ENCODE measurements at regions not wholly inside any gene's neighbourhood (a gene's known extent, or its start where the extent isn't known, plus 50 kb on each side); places are given as distances from the start of the nearest gene placed in this dataset.

DNA sequence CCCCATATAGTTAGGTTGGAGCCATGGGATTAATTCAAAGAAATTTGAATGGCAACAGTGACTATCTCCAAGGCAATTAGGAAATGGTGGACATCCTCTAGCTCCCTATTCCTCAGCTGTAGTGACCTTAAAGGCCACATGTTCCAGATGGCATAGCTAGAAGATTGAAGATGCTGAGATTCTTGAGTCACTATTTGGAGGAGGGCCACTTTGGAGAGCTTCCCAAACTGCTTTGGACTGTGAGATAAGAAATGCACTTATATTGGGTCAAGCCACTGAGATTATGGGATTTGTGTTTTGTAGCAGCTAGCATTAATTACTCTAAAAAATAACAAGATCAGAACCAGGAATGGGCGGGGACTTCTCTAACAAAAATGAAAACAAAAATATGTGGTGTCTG lies 636.2 kb upstream of the CCNG1 start:
- TF ChIP-seq EZH2 (IDR thresholded peaks at IDR 0.05; ENCODE audit: low read length, missing control alignments) (no peak), CTCF (conservative IDR thresholded peaks at IDR 0.05 in 1 of 2, IDR thresholded peaks at IDR 0.05 in 1 of 2; ENCODE audit: low read depth in 1 of 2, low read length in 2 of 2) (no peak)
